GM19467 (cell line): ENCODE measurements at regions not wholly inside any gene's neighbourhood (a gene's known extent, or its start where the extent isn't known, plus 50 kb on each side); places are given as distances from the start of the nearest gene placed in this dataset.

Experiments used
- ATAC-seq: cut with Tn5 transposase; IDR thresholded peaks from one replicate; pipeline ENCODE4 v1.9.1; 2021; ENCODE audit warnings: mild to moderate bottlenecking, moderate library complexity; ENCODE audit not compliant: unreplicated experiment

- no peak for ATAC-seq
Measured at GRCh38 chr2:104385743-104386142, 468.2 kb upstream of the POU3F3 start.

GRCh38 chr2:104388296-104388695 is 465.6 kb upstream of the POU3F3 start:
- no peak for ATAC-seq

GRCh38 chr2:104402825-104403224 is 451.1 kb upstream of the POU3F3 start:
- ATAC-seq = no peak

- ATAC-seq = no peak
Measured at GRCh38 chr2:104404526-104404925, 449.4 kb upstream of the POU3F3 start.

- no peak for ATAC-seq
Measured at GRCh38 chr2:104405623-104406022, 448.3 kb upstream of the POU3F3 start.

GRCh38 chr2:104406261-104406726 is 447.6 kb upstream of the POU3F3 start:
- no peak for ATAC-seq

GRCh38 chr2:104407641-104408040 is 446.3 kb upstream of the POU3F3 start:
- ATAC-seq = no peak

GRCh38 chr2:104408266-104408665 is 445.6 kb upstream of the POU3F3 start:
- ATAC-seq = no peak

GRCh38 chr2:104410136-104410535 is 443.8 kb upstream of the POU3F3 start:
- ATAC-seq = no peak

GRCh38 chr2:104412384-104412783 is 441.5 kb upstream of the POU3F3 start:
- ATAC-seq = no peak

GRCh38 chr2:104413890-104414289 is 440.0 kb upstream of the POU3F3 start:
- ATAC-seq = no peak

- no peak for ATAC-seq
Measured at GRCh38 chr2:104415284-104415683, 438.6 kb upstream of the POU3F3 start.

GRCh38 chr2:104416339-104417000 is 437.4 kb upstream of the POU3F3 start:
- ATAC-seq = no peak

- no peak for ATAC-seq
Measured at GRCh38 chr2:104420420-104420819, 433.5 kb upstream of the POU3F3 start.

GRCh38 chr2:104420953-104421352 is 433.0 kb upstream of the POU3F3 start:
- no peak for ATAC-seq

- no peak for ATAC-seq
Measured at GRCh38 chr2:104425850-104426595, 427.9 kb upstream of the POU3F3 start.

- ATAC-seq = no peak
Measured at GRCh38 chr2:104428155-104428554, 425.8 kb upstream of the POU3F3 start.

- no peak for ATAC-seq
Measured at GRCh38 chr2:104429639-104430358, 424.1 kb upstream of the POU3F3 start.

- ATAC-seq = no peak
Measured at GRCh38 chr2:104430359-104430740, 423.6 kb upstream of the POU3F3 start.

- ATAC-seq = no peak
Measured at GRCh38 chr2:104430852-104431251, 423.1 kb upstream of the POU3F3 start.

- ATAC-seq = no peak
Measured at GRCh38 chr2:104431701-104432121, 422.2 kb upstream of the POU3F3 start.

- ATAC-seq = no peak
Measured at GRCh38 chr2:104432401-104432800, 421.5 kb upstream of the POU3F3 start.
